ENCODE measurements at regions not wholly inside any gene's neighbourhood (a gene's known extent, or its start where the extent isn't known, plus 50 kb on each side); places are given as distances from the start of the nearest gene placed in this dataset.
A peak's percentile ranks its signal among the peaks of the same experiment; 100 is the strongest.

DNA sequence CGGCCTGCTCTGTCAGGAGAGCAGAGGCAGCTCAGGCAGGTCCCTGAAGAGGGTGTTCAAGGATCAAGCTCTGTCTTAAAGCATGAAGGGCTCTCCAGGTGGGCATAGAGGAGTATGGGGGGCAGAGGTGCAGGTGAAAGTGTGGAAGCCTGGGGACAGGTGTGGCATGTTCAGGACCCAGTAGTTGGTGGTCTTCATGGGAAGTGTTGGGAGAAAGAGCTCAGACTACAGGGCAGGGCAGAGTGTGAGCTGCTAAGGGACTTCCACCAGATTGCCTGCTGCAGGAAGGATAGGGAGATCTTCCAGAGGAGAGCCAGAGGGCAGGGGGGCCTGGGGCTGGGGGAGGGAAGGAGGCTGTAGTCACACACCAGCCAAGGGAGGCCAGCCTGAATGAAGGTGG lies 156.5 kb upstream of the GDF10 start:
- no peak for DNase-seq (ENCODE audit: low read depth)

DNA sequence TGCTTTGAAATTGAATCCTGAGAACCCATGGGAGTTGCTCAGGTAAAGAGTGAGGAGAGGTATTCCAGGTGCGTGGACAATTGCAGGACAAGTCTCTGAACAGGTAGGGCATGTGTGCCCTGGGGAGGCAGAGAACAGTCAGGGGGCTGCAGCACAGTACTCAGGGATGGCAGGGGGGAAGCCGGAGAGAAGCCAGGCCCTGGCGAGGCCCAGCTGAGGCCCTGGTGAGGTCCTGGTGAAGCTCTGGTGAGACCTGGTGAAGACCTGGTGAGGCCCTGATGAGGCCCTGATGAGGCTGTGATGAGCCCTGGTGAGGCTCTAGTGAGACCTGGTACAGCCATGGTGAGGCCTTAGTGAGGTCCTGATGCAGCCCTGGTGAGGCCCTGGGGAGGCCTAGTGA lies 155.5 kb upstream of the GDF10 start:
- DNase-seq (ENCODE audit: low read depth) = no peak

DNA sequence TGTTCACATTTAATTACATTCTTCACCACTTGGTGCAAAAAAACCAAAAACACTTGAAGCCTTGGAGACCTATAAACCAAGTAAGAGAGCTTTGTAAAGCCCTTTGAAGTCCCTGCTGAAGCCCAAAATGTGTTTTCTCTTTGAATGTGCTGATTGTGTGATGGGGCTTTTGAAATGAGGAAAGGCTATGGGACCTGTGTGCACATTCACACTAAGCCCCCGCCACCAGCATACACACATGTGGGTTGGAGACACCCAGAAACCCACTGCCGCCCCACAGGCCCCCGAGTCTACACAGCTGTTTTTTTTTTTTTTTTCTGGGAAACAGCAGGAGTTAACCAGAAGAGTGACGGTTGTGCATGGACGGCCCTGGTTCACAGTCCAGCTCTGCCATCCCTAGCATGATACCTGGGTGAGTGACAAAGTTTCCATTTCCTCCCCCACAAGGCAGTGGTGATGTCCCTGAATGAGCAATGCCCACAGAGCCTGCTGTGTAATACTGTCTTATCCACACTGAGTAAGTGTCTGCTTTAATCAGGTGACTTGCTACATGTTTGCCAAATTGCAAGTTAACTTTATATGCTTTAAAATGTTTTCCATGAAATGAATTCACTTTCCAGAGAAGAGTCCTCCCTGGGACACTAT lies 154.6 kb upstream of the GDF10 start:
- no peak for DNase-seq (ENCODE audit: low read depth)

DNA sequence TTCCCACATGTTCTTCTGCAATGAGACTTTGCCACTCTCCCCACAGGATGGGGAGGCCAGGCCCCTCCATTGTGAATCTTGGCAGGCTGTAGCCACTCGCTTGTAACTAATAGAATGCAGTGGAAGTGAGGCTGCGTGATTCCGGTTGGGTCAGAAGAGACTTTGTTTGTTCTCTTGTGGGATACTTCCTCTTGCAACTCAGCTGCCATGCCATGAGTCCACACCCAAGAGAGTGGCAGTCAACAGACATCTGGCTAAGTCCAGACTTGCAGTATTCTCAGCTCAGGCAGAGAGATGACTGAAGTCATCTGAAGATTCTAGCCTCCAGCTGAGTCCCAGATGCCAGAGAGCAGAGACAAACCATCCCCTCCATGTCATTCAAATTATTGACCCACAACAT lies 153.4 kb upstream of the GDF10 start:
- DNase-seq (ENCODE audit: low read depth) = no peak

DNA sequence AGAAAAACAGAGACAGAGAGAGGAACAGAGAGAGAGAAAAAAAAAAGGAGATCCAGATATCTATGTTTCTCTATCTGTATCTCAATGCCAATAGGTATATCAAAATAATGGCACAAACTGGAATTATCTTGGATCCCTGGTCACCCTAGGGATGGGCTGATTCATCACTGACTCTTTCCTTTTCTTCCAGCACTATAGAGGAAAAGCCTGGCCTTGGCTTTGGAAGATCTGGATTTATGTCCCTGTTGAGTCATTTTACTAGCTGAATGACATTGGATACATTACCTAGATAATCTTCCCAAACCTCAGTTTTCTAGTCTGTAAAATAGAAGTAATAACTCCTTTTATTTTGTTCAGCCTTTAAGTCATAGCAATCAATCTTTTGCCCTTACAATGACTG lies 152.8 kb upstream of the GDF10 start:
- DNase-seq (ENCODE audit: low read depth) = no peak

DNA sequence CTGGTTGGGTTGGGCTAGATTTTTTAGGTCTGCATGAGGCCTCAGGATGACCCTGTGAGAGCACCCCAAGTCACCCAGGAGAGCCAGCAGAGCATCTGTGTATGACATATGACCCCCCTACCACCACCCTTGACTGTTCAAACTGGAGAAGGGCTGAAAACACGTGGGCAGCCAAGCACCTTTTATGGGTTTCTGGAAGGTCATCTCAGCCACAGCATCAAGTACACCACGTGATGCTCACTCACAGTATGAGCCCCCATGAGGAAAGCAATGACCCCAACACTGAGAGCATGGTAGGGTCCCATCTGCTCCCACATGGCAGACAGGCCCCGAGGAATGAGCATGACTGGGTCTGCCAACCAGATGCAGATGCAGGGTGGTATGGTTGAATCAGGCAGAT lies 149.4 kb upstream of the GDF10 start:
- no peak for DNase-seq (ENCODE audit: low read depth)

DNA sequence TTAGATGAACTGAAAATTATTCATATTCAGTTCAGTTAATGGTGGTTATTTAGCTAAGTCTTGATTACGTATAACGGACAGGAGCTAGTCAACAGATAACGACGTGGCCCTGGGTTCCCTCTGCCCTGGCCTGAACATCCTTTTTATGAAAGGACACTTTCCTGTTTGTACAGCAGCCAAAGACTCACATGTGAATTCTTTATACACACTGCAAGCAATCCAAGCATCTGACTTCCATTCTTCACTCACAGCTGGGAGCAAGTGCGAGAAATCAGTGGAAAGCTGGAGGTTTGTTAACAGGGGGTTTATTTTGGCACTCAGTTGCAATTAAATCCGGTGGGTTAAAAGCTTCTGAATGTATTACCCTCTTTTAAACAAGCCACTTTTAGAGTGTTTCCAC lies 148.1 kb upstream of the GDF10 start:
- no peak for DNase-seq (ENCODE audit: low read depth)

DNA sequence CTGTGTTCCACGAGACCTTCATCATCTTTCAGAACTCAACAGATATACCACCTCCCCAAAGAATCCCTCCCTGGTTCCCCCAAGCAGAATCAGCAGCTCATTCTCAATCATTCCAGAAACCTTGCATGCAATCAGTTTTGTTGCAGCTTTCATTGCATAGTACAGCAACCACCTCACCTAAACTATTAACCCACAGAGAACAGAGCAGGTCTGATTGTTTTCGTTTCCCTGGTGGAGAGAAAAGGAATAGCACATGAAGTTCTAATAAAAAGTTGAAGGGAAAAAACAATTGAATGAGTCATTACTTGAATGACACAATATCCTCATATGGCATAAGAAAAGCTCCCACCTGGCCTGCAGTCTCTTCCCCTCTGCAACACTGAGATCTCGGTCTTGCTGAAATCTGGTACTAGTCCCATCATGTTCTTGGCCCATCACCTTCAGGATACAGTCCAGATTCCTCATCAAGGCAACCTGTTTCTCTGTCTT lies 147.1 kb upstream of the GDF10 start:
- peak; percentile 59 for DNase-seq (ENCODE audit: low read depth)

DNA sequence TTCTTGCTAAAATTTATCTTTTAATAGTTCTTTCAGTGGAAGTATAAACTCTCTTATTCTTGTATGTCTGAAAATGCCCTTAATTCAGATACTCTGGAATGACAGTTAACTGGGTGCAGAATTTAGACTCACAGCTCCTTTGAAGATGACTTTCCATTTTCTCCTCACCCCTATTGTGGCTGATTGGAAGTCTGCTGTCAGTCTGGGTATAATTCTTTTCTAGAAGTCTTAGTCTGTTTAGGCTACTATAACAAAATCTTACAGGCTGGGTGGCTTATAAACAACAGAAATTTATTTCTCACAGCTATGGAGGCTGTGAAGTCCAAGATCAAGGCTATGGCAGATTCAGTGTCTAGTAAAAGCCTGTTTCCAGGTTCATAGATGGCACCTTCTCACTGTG lies 145.2 kb upstream of the GDF10 start:
- DNase-seq (ENCODE audit: low read depth) = no peak

DNA sequence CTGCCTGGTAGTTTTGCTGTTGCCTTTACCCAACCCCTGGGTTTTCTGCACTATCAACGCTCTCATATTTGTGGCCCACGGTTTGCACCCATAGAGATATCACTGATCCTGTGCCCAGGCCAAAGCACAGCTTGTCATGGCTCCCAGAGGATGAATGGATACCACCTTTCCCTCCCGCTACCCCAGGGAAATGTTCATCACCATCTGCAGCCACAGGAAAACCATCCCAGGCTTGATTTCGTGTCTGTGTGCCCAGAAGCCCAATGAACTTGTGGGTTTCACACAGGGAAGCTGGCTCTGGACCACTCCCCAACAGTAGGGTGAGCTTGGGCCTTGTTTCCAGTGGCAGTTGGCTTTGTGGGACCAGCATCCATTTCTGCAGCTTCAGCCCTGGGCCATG lies 143.1 kb upstream of the GDF10 start:
- no peak for DNase-seq (ENCODE audit: low read depth)

DNA sequence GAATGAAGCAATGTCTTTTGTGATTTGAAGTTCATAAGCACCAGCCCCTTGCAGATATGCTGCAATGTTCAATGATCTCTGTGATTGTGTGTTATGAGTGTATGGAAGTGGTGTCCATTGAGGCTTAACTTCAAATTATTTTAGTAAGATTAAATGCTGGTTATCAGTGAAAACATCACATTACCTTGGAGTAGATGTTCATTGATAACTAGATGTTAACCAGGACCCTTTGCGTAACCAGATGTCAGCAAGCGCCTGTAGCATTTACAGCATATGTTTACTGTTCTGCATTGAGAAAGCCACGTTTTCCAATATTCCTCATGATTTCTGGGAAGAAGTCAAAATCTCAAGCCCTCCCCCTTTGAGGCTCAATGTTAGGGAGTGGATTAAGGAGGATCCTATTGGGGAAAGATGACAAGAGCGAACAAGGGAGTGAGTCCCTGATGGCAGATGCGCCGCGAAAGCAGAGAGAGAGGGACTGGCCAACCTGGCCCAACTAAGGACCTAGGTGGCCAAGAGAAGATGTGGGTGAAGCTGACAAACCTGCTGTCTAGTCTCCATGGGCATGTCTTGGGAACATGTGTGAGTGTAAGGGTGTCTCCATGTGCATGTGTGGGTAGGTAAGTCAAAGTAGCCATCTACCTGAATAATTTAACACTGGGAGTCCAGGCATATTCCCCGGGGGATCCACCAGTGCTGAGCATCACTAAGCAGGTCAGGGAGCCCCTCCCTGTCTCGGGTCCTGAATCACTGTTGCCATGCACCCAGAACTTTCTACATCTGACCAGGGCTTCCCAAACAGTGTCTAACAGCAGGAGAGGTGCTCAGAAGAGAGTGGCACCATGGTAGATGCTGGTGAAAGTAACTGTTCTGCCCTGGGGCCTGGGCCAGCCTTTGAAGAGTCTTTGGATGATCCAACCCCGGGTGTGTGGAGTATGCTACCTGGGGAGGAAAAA lies 141.6 kb upstream of the GDF10 start:
- no peak for DNase-seq (ENCODE audit: low read depth)

DNA sequence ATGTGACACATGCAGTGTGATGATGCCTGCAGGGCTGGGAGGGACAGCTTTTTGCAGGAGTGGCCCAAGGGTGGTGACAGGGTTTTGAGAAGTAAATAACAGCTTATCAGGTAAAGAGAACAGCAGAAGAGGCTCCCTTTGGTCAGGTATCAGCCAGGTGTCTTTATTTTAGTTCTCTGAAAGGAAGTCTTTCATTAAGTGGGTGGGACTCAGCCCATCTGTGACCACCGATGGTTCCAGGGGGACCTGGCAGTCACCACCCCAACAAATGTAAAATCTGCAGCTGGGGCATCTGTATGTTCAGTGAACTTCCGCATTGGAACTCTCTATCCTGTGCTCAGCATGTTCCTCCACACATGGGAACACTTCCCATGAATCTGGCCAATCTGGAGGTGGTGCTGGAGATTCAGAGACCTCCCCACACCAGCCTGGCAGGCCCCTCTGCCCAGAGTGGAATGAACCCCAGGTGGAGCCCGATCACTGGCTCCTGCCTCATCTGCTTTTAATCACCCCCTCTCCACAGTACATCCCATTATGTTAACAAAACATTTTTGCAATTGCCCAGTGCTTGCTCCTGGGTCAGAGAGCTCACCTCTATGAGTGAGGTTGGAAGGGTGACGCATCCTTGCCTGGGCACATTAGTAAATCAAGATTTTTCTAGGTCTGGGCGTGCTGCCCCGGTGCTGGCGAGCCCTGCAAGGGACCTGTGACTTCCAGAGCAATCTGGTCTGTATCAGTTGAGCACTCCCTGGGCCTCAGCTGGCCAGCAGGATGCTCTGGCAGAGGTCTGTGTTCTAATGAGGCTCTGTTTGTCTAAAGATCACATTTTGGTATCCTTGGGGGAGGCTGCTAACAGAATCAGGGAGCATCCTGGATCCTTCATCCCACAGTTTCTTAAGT lies 140.4 kb upstream of the GDF10 start:
- DNase-seq (ENCODE audit: low read depth) = no peak

DNA sequence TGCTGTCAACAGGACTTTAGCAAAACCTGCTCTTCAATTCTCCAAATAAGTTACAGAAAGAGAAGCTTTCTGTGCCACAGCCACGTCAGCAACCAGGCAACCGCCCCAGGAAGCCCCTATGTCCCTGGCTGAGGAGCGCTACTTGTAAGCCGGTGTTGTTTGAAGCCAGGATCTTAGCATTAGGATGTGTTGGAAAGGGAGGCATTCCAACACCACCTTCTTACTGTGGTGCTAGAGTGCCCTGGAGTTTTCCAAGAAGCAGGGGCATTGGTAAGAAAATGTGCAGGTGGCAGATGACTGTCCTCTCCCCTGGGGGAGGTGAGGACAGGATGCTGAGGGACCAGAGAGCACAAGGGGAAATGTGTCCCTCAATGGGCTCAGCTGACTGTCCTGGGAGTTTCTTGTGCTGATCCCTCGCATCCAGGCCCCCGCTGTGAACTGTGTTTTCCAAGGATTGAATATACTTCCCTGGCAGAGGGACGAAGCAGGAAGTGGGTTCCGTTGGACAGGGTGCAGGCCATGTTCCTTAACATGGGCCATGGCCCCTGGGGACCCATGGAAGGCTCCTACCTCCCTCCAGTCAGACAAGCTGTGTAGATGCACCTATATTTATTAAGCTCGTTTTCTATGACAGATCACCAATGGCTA lies 139.6 kb upstream of the GDF10 start:
- no peak for DNase-seq (ENCODE audit: low read depth)

DNA sequence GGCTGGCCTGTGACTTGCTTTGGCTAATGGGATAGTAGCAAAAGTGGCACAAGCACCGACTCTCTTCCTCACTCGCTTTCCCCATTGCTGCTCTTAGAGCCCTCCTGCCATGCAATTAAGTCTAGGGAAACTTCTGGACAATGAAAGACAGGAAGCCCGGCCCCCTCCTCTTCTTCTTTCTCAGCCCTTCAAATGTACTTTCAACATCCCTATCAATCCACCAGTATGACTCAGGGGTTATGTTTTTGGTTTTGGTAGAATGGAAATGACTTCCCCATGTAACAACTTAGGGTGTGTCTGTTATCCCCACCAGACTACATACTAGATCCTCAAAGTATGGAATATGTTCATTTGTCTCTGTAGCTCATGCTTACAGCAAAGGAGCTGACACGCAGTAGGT lies 139.0 kb upstream of the GDF10 start:
- DNase-seq (ENCODE audit: low read depth) = no peak

DNA sequence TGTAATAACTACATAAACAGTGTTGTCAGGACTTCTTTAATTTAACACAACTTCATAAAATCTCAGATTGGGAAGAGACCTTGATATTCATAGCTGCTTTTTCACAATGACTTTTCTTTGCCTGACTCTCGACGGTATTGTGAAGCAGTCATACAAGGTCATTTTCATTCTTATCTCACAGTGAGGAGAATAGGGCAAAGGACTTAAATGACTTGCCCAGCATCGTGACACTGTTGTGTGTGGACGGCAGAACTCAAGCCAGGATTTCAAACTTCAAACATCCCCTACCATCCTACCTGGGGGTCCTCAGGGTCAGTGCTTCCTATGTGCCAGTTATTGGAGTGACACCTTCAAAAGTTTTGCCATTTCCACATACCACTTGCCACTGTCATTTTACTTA lies 138.5 kb upstream of the GDF10 start:
- no peak for DNase-seq (ENCODE audit: low read depth)

DNA sequence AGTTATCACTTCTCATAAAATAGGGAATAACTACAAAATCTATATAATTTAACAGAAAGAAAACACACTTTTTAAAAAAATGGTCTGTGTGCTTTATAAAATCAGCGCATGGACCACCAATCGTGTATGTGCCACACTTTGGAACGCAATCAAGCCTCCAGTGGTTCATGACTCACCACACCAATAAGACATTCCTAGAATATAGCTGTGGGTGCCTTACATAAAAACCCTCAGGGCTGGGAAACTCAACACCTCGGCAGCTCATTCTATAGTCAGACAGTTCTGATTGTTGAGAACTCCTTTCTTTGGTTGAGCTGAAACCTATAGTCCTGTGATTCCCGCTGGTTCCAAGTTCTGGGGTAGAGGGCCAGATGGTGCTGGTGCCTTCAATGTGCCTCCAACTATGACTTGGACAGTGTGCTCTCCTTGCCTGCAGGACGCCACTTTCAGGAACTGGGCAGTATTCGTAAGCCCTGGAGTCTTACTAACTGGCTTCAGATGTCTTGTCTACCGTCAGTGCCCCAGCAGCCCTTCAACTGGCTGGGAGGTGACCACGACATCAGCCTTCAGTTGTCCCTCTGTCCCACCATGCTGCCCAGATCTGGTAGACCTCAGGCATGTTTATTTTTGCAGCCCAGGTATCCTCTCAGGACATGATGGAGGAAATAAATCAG lies 135.7 kb upstream of the GDF10 start:
- DNase-seq (ENCODE audit: low read depth) = peak; percentile 90

DNA sequence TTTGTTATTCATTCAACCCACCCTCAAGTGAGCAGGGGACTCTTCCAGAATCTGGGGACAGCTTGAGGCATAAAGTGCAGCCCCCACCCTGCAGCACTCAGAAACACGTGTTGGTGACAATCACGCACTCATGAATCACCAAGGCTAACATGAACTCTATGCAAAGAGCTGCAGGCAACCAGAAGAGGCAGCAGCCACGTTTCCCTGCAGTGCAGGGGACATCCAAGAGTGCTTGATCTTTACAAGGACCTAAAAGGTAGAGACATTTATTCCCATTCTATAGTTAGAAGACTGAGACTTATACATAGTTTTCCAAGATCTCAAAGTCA lies 135.2 kb upstream of the GDF10 start:
- no peak for DNase-seq (ENCODE audit: low read depth)

DNA sequence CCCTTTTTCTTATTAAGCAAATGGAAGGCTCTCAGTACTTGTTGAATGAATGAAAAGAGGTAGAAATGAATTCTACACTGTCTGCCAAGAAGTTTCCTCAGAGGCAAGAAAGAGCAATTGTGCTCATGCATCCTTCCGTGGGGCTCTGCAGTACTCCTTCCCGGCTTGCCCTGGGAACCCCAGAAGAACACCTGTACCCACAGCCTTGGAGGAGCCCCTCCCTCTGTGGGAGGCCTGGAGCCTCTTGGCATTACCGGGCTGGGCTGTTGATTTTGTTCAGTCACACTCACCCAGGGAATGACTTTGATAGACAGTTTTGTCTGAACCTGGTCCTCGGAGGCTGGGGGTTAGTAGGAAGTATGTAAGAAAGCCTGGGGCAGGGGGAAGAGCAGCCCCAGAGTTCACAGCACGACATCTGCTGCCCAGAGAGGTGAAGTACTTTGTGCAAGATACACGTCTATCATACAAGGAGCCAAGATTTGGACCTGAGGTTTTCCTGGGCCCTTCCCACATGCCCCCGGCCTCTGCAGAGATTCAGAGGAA lies 134.8 kb upstream of the GDF10 start:
- DNase-seq (ENCODE audit: low read depth) = no peak

DNA sequence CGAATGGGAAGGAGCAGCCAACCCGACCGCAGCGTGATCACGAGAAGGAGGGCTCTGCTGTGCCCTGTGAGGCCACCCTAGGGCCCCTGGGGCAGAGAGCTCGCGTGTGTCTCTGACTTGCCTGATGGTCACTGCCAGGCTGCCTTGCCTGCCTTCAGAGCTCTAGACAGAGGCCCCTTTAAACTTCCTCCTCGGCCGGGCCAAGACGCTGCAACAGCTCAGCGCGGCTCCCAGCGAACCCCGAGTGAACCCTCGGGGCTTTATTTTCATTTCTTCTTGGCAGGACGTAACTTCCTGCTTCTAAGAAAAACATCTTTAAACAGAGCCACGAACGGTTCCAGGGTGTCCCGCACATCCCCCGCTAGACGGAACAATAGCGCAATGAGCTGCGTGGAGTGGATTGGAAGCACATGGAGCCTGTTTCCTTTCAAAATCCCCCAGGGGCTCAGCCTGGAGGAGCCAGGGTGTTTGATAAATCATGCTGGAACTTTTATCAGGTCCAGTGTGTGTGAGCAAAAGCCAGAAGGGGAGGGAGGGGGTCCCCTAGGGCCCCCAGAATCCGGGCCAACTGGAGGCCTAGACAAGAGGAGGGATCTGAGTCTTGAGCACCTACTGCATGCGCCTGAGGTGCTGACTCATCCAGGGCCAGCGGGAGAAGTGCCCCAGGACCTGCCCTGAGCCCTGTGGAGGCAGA lies 134.1 kb upstream of the GDF10 start:
- DNase-seq (ENCODE audit: low read depth) = peak; percentile 83

DNA sequence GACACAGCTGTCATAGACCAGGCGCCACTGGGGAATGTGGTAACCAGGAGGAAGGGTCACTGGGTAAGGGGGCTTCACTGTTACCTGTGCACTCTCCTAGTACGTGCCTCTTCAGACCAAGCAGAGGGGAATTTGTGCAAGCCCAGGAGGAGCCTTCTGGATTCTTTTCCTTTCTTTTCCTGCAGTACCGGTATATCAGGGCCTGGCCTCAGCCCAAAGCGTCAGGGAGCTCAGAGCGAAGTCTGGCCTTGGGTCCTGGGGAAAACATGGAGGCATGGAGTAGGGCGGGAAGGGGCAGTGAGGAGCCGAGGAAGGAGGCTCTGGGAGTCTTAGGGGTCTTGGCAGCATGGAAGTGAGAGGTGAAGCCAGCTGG lies 133.6 kb upstream of the GDF10 start:
- no peak for DNase-seq (ENCODE audit: low read depth)
